Right lobe of liver (tissue), 4 donors: ENCODE measurements at regions not wholly inside any gene's neighbourhood (a gene's known extent, or its start where the extent isn't known, plus 50 kb on each side); places are given as distances from the start of the nearest gene placed in this dataset.

Source experiments
- POLR2A ChIP-seq: fragments of 450-650 bp; IDR thresholded peaks from one replicate; pipeline ENCODE4 v1.6.1; 2017; ENCODE audit warnings: antibody characterized with exemption, mild to moderate bottlenecking
- TF ChIP-seq, protein P1 (sequence below), 4 donors: fragments of 200-600 bp in 3 of 4; fragments of 450-650 bp in 1 of 4; IDR thresholded peaks; one replicate each; pipeline versions ENCODE4 v1.5.1 to v1.8.0; 2016 to 2022; ENCODE audit warnings: antibody characterized with exemption in 4 of 4, mild to moderate bottlenecking in 2 of 4
- donor health status: DM: no; HTN: no; CAD: no.
- donor health status: DM: no; HTN: no; CAD: no.
- donor health status: DM: no; HTN: yes; CAD: no.

DNA sequence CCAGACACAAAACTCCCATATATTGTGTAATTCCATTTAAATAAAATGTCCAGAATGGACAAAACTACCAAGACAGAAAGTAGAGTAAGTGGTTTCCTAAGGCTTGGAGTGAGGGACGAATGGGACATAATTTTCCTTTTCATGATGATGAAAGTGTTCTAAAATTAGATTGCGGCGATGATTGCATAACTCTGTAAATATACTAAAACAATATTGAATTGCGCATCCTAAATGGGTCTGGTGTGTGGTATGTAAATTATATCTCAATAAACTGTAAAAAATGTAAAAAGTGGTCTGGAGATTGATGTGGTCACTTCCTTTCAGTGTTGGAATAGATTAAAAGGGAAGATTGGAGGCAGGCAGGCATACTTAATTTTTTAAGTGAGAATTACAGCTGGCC lies 105.9 kb upstream of the KCNAB1 start:
- no peak for TF ChIP-seq POLR2A
- TF ChIP-seq, protein P1, sequence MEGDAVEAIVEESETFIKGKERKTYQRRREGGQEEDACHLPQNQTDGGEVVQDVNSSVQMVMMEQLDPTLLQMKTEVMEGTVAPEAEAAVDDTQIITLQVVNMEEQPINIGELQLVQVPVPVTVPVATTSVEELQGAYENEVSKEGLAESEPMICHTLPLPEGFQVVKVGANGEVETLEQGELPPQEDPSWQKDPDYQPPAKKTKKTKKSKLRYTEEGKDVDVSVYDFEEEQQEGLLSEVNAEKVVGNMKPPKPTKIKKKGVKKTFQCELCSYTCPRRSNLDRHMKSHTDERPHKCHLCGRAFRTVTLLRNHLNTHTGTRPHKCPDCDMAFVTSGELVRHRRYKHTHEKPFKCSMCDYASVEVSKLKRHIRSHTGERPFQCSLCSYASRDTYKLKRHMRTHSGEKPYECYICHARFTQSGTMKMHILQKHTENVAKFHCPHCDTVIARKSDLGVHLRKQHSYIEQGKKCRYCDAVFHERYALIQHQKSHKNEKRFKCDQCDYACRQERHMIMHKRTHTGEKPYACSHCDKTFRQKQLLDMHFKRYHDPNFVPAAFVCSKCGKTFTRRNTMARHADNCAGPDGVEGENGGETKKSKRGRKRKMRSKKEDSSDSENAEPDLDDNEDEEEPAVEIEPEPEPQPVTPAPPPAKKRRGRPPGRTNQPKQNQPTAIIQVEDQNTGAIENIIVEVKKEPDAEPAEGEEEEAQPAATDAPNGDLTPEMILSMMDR (IDR thresholded peaks at IDR 0.05), result no peak
